PC-3 (cell line): ENCODE measurements at regions not wholly inside any gene's neighbourhood (a gene's known extent, or its start where the extent isn't known, plus 50 kb on each side); places are given as distances from the start of the nearest gene placed in this dataset.

Experiments
- ATAC-seq: fragments of 200-7000 bp; cut with Tn5 transposase; 2 replicates; pipeline ENCODE4 v1.9.1; 2020; ENCODE audit warnings: mild to moderate bottlenecking, moderate library complexity
- BruUV-seq: library from RNA; stranded (reverse); fragments of 400-500 nt; replicated peaks from 2 replicates; lab custom pipeline; 2021; lab: Mats Ljungman, UMichigan
- CTCF ChIA-PET: fragments of 300-600 bp; sonication (Branson Sonifier 250); formaldehyde crosslinking; loops from one replicate; lab custom pipeline; 2022; ENCODE audit warnings: antibody characterized with exemption; lab: Charles Lee
- POLR2A ChIA-PET: fragments of 300-600 bp; sonication (Branson Sonifier 250); formaldehyde crosslinking; loops from one replicate; lab custom pipeline; 2022; ENCODE audit warnings: antibody characterized with exemption; ENCODE audit not compliant: unreplicated experiment; lab: Charles Lee
- DNase-seq: peaks from one replicate; pipeline ENCODE4 v3.0.0-alpha.2; 2015
- H2AFZ ChIP-seq: fragments of 300-600 bp; sonication (generic); 2 replicates; pipeline ENCODE4 v1.6.0; 2016; ENCODE audit warnings: antibody characterized with exemption, low read length
- H3F3A ChIP-seq: fragments of 300-600 bp; sonication (generic); one replicate; pipeline ENCODE4 v1.6.0; 2017; ENCODE audit warnings: antibody characterized with exemption, low read length, control low read depth, mild to moderate bottlenecking; ENCODE audit not compliant: unreplicated experiment
- H3K27ac ChIP-seq: fragments of 300-600 bp; sonication (generic); 2 replicates; pipeline ENCODE4 v1.5.1; 2016; ENCODE audit warnings: mild to moderate bottlenecking, low read length
- H3K27me3 ChIP-seq: fragments of 300-600 bp; sonication (generic); 2 replicates; pipeline ENCODE4 v1.6.1; 2016; ENCODE audit warnings: low read length, mixed read lengths
- H3K36me3 ChIP-seq: fragments of 300-600 bp; sonication (generic); 2 replicates; pipeline ENCODE4 v1.6.1; 2016; ENCODE audit warnings: low read depth, mixed run types, low read length, mixed read lengths
- H3K4me1 ChIP-seq: fragments of 300-600 bp; sonication (generic); 2 replicates; pipeline ENCODE4 v1.5.1; 2016; ENCODE audit warnings: low read length; ENCODE audit not compliant: insufficient read depth
- H3K4me2 ChIP-seq: fragments of 300-600 bp; sonication (generic); 2 replicates; pipeline ENCODE4 v1.6.0; 2016; ENCODE audit warnings: low read length
- H3K4me3 ChIP-seq: fragments of 300-600 bp; sonication (generic); 2 replicates; pipeline ENCODE4 v1.5.1; 2016; ENCODE audit warnings: mild to moderate bottlenecking, low read length, mixed read lengths
- H3K79me2 ChIP-seq: fragments of 300-600 bp; sonication (generic); 2 replicates; pipeline ENCODE4 v1.6.1; 2017; ENCODE audit warnings: low read length, mixed read lengths
- H3K9ac ChIP-seq: fragments of 300-600 bp; sonication (generic); 2 replicates; pipeline ENCODE4 v1.6.0; 2016; ENCODE audit warnings: mild to moderate bottlenecking, low read length
- H3K9me2 ChIP-seq: fragments of 300-600 bp; sonication (generic); replicated peaks from 2 replicates; pipeline ENCODE4 v1.6.1; 2016; ENCODE audit warnings: mixed run types, low read length, mixed read lengths
- H3K9me3 ChIP-seq: fragments of 300-600 bp; sonication (generic); 2 replicates; pipeline ENCODE4 v1.6.1; 2016; ENCODE audit warnings: low read length, mixed read lengths
- H4K20me1 ChIP-seq: fragments of 300-600 bp; sonication (generic); 2 replicates; pipeline ENCODE4 v1.6.1; 2016; ENCODE audit warnings: low read length, mixed read lengths
- EZH2 ChIP-seq: fragments of 300-600 bp; sonication (generic); IDR thresholded peaks from one replicate; pipeline ENCODE4 v1.6.1; 2017; ENCODE audit warnings: antibody characterized with exemption, mild to moderate bottlenecking, low read length; ENCODE audit not compliant: unreplicated experiment
- EZH2phosphoT487 ChIP-seq: fragments of 300-600 bp; sonication (generic); IDR thresholded peaks from 2 replicates; pipeline ENCODE4 v1.6.1; 2018; ENCODE audit warnings: mild to moderate bottlenecking, antibody characterized with exemption, low read length, borderline replicate concordance
- intact Hi-C: fragments of 100-400 bp; cut with micrococcal nuclease; formaldehyde crosslinking; loops from 2 replicates; pipeline ENCODE4 v1.9.0; 2023
- TF ChIP-seq, protein P1 (sequence below): fragments of 300-600 bp; sonication (generic); conservative IDR thresholded peaks from 2 replicates; pipeline ENCODE4 v1.5.1; 2017; ENCODE audit warnings: antibody characterized with exemption, low read depth, mild to moderate bottlenecking, low read length

DNA sequence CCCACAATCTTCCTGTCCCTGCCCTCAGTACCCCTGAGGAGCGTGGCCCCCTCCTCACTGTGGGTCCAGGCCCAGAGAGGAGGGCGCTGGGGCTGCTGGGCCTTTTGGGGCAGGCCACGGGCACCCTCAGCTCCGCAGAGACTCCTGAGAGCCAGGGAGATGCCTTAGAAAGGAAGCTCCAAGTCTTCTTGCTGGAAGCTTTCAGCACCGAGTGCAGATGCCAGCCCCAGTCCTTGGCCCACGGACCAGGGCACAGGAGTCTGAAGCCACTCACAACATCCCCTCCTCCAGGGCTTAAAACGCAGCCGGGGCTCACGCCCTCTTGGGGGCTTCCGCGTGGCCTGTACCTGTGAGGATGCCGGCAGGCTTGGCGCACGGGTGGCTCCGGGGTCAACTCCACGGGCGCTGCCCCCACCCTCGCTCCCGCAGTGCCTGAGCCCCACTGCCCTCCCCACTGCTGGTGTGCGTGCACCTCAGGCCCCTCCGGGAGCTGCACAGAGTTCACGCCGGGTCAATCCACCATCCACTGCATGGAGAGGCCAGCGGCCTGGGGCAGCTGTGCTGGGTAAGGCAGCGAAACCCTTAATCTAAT lies 72.1 kb upstream of the CTDP1 start:
- Histone ChIP-seq H3K79me2 (no peaks in the 10 kb centered on the region), H4K20me1 (no peaks in the 10 kb centered on the region), H3K27ac (no peak overlapping the region), H3F3A (no peaks in the 10 kb centered on the region), H3K9me2 (no peaks in the 10 kb centered on the region), H3K27me3 (0 out of 2 replicates have a peak, but pooled peaks cover 6% of the 10 kb centered on the region), H3K4me2 (no peak overlapping the region), H3K9me3 (no peaks in the 10 kb centered on the region), H2AFZ (no peak overlapping the region), H3K9ac (no peak overlapping the region), H3K4me3 (no peak overlapping the region), H3K4me1 (peaks cover 7% of the 10 kb centered on the region; the same call in 1 of the 2 replicates), H3K36me3 (no peaks in the 10 kb centered on the region)
- no peak for ATAC-seq
- intact Hi-C loops: no loop called here
- ChIA-PET POLR2A (no interaction called here), CTCF (no interaction called here)
- no TSS peak for BruUV-seq
- TF ChIP-seq EZH2 (no peak), EZH2phosphoT487 (no peak)
- TF ChIP-seq, protein P1, sequence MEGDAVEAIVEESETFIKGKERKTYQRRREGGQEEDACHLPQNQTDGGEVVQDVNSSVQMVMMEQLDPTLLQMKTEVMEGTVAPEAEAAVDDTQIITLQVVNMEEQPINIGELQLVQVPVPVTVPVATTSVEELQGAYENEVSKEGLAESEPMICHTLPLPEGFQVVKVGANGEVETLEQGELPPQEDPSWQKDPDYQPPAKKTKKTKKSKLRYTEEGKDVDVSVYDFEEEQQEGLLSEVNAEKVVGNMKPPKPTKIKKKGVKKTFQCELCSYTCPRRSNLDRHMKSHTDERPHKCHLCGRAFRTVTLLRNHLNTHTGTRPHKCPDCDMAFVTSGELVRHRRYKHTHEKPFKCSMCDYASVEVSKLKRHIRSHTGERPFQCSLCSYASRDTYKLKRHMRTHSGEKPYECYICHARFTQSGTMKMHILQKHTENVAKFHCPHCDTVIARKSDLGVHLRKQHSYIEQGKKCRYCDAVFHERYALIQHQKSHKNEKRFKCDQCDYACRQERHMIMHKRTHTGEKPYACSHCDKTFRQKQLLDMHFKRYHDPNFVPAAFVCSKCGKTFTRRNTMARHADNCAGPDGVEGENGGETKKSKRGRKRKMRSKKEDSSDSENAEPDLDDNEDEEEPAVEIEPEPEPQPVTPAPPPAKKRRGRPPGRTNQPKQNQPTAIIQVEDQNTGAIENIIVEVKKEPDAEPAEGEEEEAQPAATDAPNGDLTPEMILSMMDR: no peak
- no peak for DNase-seq

DNA sequence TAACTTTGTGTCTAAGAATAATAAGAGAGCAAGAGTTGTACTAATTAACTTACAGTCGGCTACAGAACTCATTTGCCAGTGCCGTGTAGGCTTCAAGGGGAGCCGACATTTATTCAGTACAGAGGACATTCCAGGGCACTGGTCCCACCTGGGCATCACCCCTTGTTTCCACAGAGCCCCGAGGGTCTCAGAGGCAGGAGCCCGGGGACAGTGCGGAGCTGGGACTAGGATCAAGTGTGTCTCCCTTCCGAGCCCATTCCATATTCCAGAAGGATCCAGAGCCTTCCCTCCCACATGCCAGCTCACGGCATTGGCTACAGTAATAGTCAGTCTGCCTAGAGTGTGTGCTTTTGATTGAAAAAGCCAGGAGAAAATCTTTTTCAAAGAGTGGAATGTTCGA lies 71.5 kb upstream of the CTDP1 start:
- ChIA-PET CTCF (no interaction called here), POLR2A (no interaction called here)
- H3F3A ChIP-seq: no peaks in the 10 kb centered on the region
- H3K4me2 ChIP-seq: no peak overlapping the region
- H3K9me3 ChIP-seq: no peaks in the 10 kb centered on the region
- H2AFZ ChIP-seq: no peak overlapping the region
- ATAC-seq (no peak), DNase-seq (no peak)
- no peaks in the 10 kb centered on the region for H3K9me2 ChIP-seq
- H3K4me1 ChIP-seq: peaks cover 7% of the 10 kb centered on the region; the same call in 1 of the 2 replicates
- H3K36me3 ChIP-seq: no peaks in the 10 kb centered on the region
- BruUV-seq: no TSS peak
- no peaks in the 10 kb centered on the region for H3K79me2 ChIP-seq
- no peaks in the 10 kb centered on the region for H4K20me1 ChIP-seq
- TF ChIP-seq EZH2 (no peak), EZH2phosphoT487 (no peak)
- TF ChIP-seq, protein P1: no peak
- intact Hi-C loops: no loop called here
- H3K4me3 ChIP-seq: no peak overlapping the region
- no peak overlapping the region for H3K27ac ChIP-seq
- no peak overlapping the region for H3K9ac ChIP-seq
- 0 out of 2 replicates have a peak, but pooled peaks cover 6% of the 10 kb centered on the region for H3K27me3 ChIP-seq

DNA sequence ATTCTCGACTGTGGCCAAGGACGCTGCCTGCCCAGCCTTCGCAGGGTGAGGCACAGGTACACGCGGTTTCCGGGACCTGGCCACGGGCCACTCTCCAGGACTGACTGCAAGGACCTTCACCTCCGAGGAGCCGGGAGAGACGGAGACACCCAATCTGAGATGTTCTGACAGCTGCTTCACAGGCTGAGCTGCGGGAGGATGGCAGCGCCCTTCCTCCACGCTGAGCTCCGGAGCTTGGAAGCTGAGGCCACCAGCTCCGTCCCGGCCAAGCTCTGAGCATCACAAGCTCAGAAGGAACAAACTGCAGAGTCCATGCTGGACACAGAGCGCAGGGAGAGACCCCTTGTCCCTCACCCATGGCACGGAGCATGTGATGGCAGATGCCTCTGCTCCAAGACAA lies 71.1 kb upstream of the CTDP1 start:
- CTCF ChIA-PET: no interaction called here
- H3K27ac ChIP-seq: no peak overlapping the region

More for the DNA sequence above, 71.1 kb upstream of the CTDP1 start:
- ATAC-seq (no peak), DNase-seq (no peak)
- Histone ChIP-seq H4K20me1 (no peaks in the 10 kb centered on the region), H3K9me3 (no peaks in the 10 kb centered on the region), H3F3A (no peaks in the 10 kb centered on the region), H3K4me3 (no peak overlapping the region), H2AFZ (no peak overlapping the region), H3K4me1 (peaks cover 7% of the 10 kb centered on the region; the same call in 1 of the 2 replicates), H3K9me2 (no peaks in the 10 kb centered on the region), H3K9ac (no peak overlapping the region), H3K79me2 (no peaks in the 10 kb centered on the region), H3K27me3 (0 out of 2 replicates have a peak, but pooled peaks cover 6% of the 10 kb centered on the region), H3K4me2 (no peak overlapping the region), H3K36me3 (no peaks in the 10 kb centered on the region)
- no peak for TF ChIP-seq EZH2
- TF ChIP-seq, protein P1: no peak
- no peak for TF ChIP-seq EZH2phosphoT487
- intact Hi-C loops: no loop called here
- BruUV-seq: no TSS peak
- POLR2A ChIA-PET: no interaction called here
